ENCODE measurements at regions not wholly inside any gene's neighbourhood (a gene's known extent, or its start where the extent isn't known, plus 50 kb on each side); places are given as distances from the start of the nearest gene placed in this dataset.
"Not testable (repeated sequence)": the region's sequence is repeated elsewhere in the genome, so short reads cannot be mapped to it uniquely, and the experiment has no call there.

GRCh38 chr14:35988972-35989690, 163.0 kb downstream of the BRMS1L start:
- no peak for DNase-seq (ENCODE audit: low read depth)

GRCh38 chr14:35988550-35988949, 162.4 kb downstream of the BRMS1L start:
- no peak for DNase-seq (ENCODE audit: low read depth)

GRCh38 chr14:35987731-35988130, 161.6 kb downstream of the BRMS1L start:
- DNase-seq (ENCODE audit: low read depth): no peak

- DNase-seq (ENCODE audit: low read depth): no peak
These were observed 160.1 kb downstream of the BRMS1L start for GRCh38 chr14:35986219-35986573.

- no peak for DNase-seq (ENCODE audit: low read depth)
These were observed 159.5 kb downstream of the BRMS1L start for GRCh38 chr14:35985474-35986218.

- DNase-seq (ENCODE audit: low read depth): no peak
These were observed 153.4 kb downstream of the BRMS1L start for GRCh38 chr14:35979531-35979930.

GRCh38 chr14:35978561-35978960, 152.4 kb downstream of the BRMS1L start:
- DNase-seq (ENCODE audit: low read depth): no peak

GRCh38 chr14:35975814-35976213, 149.7 kb downstream of the BRMS1L start:
- no peak for DNase-seq (ENCODE audit: low read depth)

- DNase-seq (ENCODE audit: low read depth): no peak
These were observed 147.6 kb downstream of the BRMS1L start for GRCh38 chr14:35973770-35974169.

- no peak for DNase-seq (ENCODE audit: low read depth)
These were observed 146.0 kb downstream of the BRMS1L start for GRCh38 chr14:35971965-35972630.

GRCh38 chr14:35969310-35969709, 143.2 kb downstream of the BRMS1L start:
- no peak for DNase-seq (ENCODE audit: low read depth)

GRCh38 chr14:35965400-35965799, 139.3 kb downstream of the BRMS1L start:
- no peak for DNase-seq (ENCODE audit: low read depth)

GRCh38 chr14:35964697-35965286, 138.7 kb downstream of the BRMS1L start:
- DNase-seq (ENCODE audit: low read depth): no peak

GRCh38 chr14:35963209-35963608, 137.1 kb downstream of the BRMS1L start:
- no peak for DNase-seq (ENCODE audit: low read depth)

- DNase-seq (ENCODE audit: low read depth): no peak
These were observed 135.6 kb downstream of the BRMS1L start for GRCh38 chr14:35961697-35962274.

GRCh38 chr14:35959835-35960234, 133.7 kb downstream of the BRMS1L start:
- no peak for DNase-seq (ENCODE audit: low read depth)

GRCh38 chr14:35958499-35958898, 132.4 kb downstream of the BRMS1L start:
- DNase-seq (ENCODE audit: low read depth): no peak

GRCh38 chr14:35956376-35957085, 130.4 kb downstream of the BRMS1L start:
- no peak for DNase-seq (ENCODE audit: low read depth)

- DNase-seq (ENCODE audit: low read depth): no peak
These were observed 126.4 kb downstream of the BRMS1L start for GRCh38 chr14:35952584-35952983.

GRCh38 chr14:35949920-35950513, 123.9 kb downstream of the BRMS1L start:
- no peak for DNase-seq (ENCODE audit: low read depth)

- not testable (repeated sequence) for DNase-seq (ENCODE audit: low read depth)
These were observed 121.8 kb downstream of the BRMS1L start for GRCh38 chr14:35947983-35948382.

All from stimulated activated CD8-positive, alpha-beta memory T cell treated with anti-CD3 and anti-CD28 coated beads, Interleukin-4, amount 100 ng/mL, for 24 hours (primary cell).